ENCODE measurements at regions not wholly inside any gene's neighbourhood (a gene's known extent, or its start where the extent isn't known, plus 50 kb on each side); places are given as distances from the start of the nearest gene placed in this dataset.

GRCh38 chr6:91498576-91498975 is 911.7 kb upstream of the MAP3K7 start:
- no peak for TF ChIP-seq GATA2 (IDR thresholded peaks at IDR 0.05; ENCODE audit: low read depth, low read length)
- no peak for TF ChIP-seq GATA3 (IDR thresholded peaks at IDR 0.05; ENCODE audit: low read depth, low read length)

DNA sequence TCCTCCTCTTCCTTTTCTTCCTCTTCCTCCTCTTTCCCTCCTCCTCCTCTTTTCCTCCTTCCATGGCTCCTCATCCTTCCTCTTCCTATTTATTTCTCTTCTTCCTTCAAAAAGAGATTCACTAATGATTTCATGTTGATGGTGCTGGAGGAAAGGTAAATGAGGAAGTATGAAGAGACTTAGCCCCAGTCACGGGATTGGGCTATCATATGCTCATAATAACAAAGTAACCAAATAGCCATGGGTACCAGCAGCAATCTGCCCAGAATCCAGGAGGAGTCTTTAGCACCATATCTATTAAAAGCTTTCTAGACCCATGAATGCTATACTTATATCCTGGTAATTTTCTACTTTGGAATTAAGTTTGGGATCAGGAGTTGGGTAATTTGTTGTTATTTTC is 910.9 kb upstream of the MAP3K7 start:
- no peak for TF ChIP-seq GATA3 (IDR thresholded peaks at IDR 0.05; ENCODE audit: low read depth, low read length)
- no peak for TF ChIP-seq GATA2 (IDR thresholded peaks at IDR 0.05; ENCODE audit: low read depth, low read length)

- TF ChIP-seq GATA2 (IDR thresholded peaks at IDR 0.05; ENCODE audit: low read depth, low read length): no peak
- TF ChIP-seq GATA3 (IDR thresholded peaks at IDR 0.05; ENCODE audit: low read depth, low read length): no peak
Observed at GRCh38 chr6:91490671-91491301, 903.9 kb upstream of the MAP3K7 start.

GRCh38 chr6:91487696-91488392 is 901.0 kb upstream of the MAP3K7 start:
- TF ChIP-seq GATA2 (IDR thresholded peaks at IDR 0.05; ENCODE audit: low read depth, low read length) (no peak), GATA3 (IDR thresholded peaks at IDR 0.05; ENCODE audit: low read depth, low read length) (no peak)

DNA sequence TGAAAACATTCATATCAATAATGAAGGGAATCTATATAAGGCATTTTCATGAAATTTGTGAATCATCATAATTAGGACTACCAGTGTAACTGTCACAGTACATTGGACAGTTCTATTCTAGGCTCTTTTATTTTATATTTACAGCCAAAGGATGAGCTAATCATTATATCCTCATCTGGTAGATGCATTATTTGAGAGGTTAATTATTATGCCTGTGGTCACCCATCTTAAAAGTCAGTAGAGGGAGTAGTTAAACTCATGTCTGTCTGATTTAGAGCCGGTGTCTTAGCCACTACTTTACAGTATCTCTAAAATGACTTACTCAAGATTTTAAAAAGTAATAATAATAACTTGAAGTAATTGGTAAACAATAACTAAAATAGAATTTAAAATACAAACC is 899.3 kb upstream of the MAP3K7 start:
- TF ChIP-seq GATA3 (IDR thresholded peaks at IDR 0.05; ENCODE audit: low read depth, low read length) (no peak), GATA2 (IDR thresholded peaks at IDR 0.05; ENCODE audit: low read depth, low read length) (no peak)

- TF ChIP-seq GATA3 (IDR thresholded peaks at IDR 0.05; ENCODE audit: low read depth, low read length): no peak
- no peak for TF ChIP-seq GATA2 (IDR thresholded peaks at IDR 0.05; ENCODE audit: low read depth, low read length)
Observed at GRCh38 chr6:91485047-91485446, 898.2 kb upstream of the MAP3K7 start.

DNA sequence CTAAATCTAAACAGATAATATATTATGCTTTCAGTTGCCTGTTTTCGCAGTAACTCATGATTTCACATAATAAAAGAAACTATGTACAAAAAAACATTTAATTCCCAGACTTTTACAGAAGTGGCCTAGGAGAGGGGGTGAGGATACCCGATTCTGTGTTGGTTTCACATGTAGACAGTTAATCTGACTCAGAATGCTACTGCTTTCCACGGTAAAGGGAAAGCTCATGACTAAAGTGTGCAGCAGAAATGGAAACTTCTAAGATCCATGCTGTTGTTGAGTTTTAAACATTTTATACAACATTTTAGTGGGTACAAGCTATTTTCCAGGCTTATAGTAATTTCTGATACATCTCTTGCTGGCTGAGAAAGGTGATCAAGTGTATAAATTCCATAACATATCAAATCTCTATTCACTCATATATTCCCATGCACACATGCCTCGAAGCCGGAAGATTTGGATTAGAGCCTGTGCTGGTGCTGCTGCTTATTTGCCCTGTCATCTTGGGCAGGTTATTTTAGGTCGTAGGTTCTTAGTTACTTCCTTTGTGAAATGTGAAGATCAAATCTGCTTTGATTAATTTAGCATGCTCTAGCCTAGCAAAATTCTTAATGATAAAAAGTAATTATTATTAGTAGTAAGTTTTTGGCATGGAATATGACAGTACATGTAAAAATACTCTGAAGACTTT is 896.7 kb upstream of the MAP3K7 start:
- TF ChIP-seq GATA2 (IDR thresholded peaks at IDR 0.05; ENCODE audit: low read depth, low read length) (no peak), GATA3 (IDR thresholded peaks at IDR 0.05; ENCODE audit: low read depth, low read length) (no peak)

DNA sequence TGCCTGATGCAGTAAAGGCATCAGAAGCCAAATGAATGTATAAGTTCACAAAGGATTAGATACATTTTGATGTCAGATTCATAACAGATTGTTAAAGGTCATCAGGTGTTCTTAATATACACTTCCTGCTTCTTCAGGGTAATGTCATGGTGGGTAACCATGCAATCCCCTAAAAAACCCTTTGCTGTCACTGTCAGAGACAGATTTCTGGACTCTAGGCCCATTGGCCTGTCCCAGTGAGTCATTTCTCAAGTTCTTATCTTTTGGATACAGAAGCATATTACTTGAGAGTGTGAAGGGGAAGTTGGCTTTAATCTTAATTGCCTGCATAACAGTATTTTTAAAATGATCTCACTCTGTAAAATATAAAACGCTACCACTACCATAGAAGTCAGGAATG is 895.6 kb upstream of the MAP3K7 start:
- TF ChIP-seq GATA3 (IDR thresholded peaks at IDR 0.05; ENCODE audit: low read depth, low read length) (no peak), GATA2 (IDR thresholded peaks at IDR 0.05; ENCODE audit: low read depth, low read length) (no peak)

DNA sequence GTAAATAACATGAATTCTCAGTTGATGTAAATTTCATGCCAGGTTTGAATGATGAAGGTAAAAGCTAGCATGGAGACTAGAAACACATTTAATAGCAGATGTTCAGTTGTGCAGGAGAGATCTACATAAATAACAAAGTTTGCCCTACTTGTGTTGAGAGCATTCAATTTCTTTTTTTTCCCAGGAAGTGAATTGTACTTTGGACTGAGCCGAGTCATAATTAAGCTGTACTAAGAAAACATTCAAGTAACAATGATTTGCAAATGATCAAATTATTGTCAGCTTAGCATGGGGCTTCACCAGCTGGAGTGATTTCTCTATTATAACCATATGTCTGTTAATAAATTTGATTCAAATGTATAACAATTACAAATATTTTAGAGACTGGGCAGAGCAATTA is 893.5 kb upstream of the MAP3K7 start:
- TF ChIP-seq GATA3 (IDR thresholded peaks at IDR 0.05; ENCODE audit: low read depth, low read length): no peak
- no peak for TF ChIP-seq GATA2 (IDR thresholded peaks at IDR 0.05; ENCODE audit: low read depth, low read length)

GRCh38 chr6:91477688-91478087 is 890.8 kb upstream of the MAP3K7 start:
- TF ChIP-seq GATA2 (IDR thresholded peaks at IDR 0.05; ENCODE audit: low read depth, low read length): no peak
- no peak for TF ChIP-seq GATA3 (IDR thresholded peaks at IDR 0.05; ENCODE audit: low read depth, low read length)

DNA sequence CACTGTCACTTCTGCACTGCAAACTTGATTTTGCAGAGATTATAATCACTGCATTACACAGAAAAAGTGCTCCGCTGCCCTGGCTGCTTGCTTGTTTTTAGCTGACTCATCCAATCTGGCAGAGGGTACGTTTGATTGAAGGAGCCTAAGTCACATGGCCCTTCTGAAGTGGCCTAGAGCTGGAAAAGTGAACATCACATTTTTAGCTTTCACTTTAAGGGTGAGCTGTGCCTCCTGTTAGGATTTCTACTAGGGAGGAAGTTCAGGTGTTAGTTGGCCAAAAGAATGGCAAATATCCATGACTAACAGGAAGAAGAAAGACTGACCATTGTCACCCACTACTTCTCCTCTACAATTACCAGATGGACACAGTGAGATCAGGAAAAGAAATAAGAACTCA is 889.1 kb upstream of the MAP3K7 start:
- no peak for TF ChIP-seq GATA2 (IDR thresholded peaks at IDR 0.05; ENCODE audit: low read depth, low read length)
- TF ChIP-seq GATA3 (IDR thresholded peaks at IDR 0.05; ENCODE audit: low read depth, low read length): no peak

DNA sequence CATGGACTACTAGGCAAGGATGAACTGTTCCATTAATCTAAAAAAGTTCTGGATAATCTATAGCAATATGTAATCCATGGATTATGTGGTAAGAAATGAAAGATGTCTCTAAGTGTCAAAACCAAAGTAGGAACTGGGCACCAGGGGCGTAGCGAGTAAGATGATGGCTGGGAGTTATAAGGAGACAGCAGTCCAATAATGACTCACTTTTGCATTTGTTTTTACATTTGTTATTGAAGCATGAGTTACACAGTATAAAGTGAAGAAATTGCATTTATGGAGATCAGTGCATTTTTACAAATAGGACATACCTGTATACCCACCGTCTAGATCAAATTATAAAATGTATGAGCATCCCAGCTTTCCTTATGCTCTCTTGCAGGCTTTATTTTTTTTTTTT is 878.5 kb upstream of the MAP3K7 start:
- TF ChIP-seq GATA3 (IDR thresholded peaks at IDR 0.05; ENCODE audit: low read depth, low read length) (no peak), GATA2 (IDR thresholded peaks at IDR 0.05; ENCODE audit: low read depth, low read length) (no peak)

GRCh38 chr6:91464718-91465117 is 877.8 kb upstream of the MAP3K7 start:
- TF ChIP-seq GATA3 (IDR thresholded peaks at IDR 0.05; ENCODE audit: low read depth, low read length): no peak
- TF ChIP-seq GATA2 (IDR thresholded peaks at IDR 0.05; ENCODE audit: low read depth, low read length): no peak

DNA sequence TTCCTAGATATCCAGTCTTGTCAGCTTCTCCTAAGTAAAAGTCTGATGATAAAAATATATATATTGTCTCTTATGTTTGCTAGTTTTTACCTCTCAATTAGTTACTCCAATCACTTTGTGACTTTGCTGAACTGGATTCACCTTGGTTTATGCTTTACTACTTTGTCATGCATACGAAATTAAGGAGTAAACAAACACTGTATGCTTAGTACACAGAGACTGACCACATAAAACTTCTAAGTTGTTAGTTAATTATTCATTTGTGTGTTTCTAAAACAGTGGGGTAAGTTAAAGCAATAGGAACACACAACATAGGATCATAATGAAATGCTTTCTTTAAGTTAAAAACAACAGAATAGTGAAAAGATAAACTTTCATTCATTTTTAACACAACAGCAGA is 877.3 kb upstream of the MAP3K7 start:
- TF ChIP-seq GATA3 (IDR thresholded peaks at IDR 0.05; ENCODE audit: low read depth, low read length): no peak
- no peak for TF ChIP-seq GATA2 (IDR thresholded peaks at IDR 0.05; ENCODE audit: low read depth, low read length)

DNA sequence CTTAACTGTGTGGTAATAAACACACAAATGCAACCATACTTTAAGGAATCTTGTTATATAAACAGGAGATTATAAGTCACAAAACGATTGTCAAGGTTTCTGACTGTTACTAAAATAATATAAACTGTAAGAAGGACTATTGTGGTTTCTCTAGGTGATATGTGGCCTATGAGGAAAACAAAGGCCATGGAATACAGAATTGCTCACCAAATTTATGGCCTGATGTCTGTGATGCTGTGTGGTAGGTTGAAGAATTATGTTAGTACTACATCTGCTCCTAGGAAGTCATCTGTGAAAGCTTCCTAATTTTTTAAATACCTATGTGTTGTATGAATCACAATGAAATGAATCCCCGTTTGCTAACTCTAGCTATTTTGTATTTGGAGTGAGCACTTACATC is 875.4 kb upstream of the MAP3K7 start:
- TF ChIP-seq GATA3 (IDR thresholded peaks at IDR 0.05; ENCODE audit: low read depth, low read length): no peak
- no peak for TF ChIP-seq GATA2 (IDR thresholded peaks at IDR 0.05; ENCODE audit: low read depth, low read length)
